Natural killer cell (primary cell): ENCODE measurements at regions not wholly inside any gene's neighbourhood (a gene's known extent, or its start where the extent isn't known, plus 50 kb on each side); places are given as distances from the start of the nearest gene placed in this dataset.

ENCODE experiments used
- ATAC-seq, 3 donors: fragments of 150-1000 bp in 2 of 3; fragments of 200-7000 bp in 1 of 3; cut with Tn5 transposase; 1 replicate in 1 of 3; 2 replicates in 2 of 3; pipeline ENCODE4 v1.10.0; 2021; ENCODE audit warnings: mild to moderate bottlenecking in 2 of 3, moderate library complexity in 2 of 3
- DNase-seq, 2 donors: peaks; one replicate each; pipeline versions ENCODE4 v3.0.0 to v3.0.0-alpha.2; 2013 to 2021; ENCODE audit warnings: mixed read lengths in 1 of 2
- H3K27ac ChIP-seq: one replicate; pipeline ENCODE4 v1.5.1; 2013; ENCODE audit warnings: mild to moderate bottlenecking, low read length
- H3K27me3 ChIP-seq: one replicate; pipeline ENCODE4 v1.6.1; 2013; ENCODE audit warnings: low read length; ENCODE audit not compliant: control insufficient read depth, insufficient read depth
- H3K36me3 ChIP-seq: one replicate; pipeline ENCODE4 v1.6.1; 2013; ENCODE audit warnings: low read length; ENCODE audit not compliant: control insufficient read depth, insufficient read depth
- H3K4me1 ChIP-seq: one replicate; pipeline ENCODE4 v1.6.1; 2013; ENCODE audit warnings: low read length; ENCODE audit not compliant: control insufficient read depth, insufficient read depth
- H3K4me3 ChIP-seq: one replicate; pipeline ENCODE4 v1.5.1; 2013; ENCODE audit warnings: low read length
- H3K9me3 ChIP-seq: one replicate; pipeline ENCODE4 v1.6.1; 2013; ENCODE audit warnings: low read length; ENCODE audit not compliant: control insufficient read depth, insufficient read depth
- H3K27ac Mint-ChIP-seq, 2 donors: one replicate each; pipeline ENCODE4 v1.8.0; 2022; ENCODE audit warnings: mild to moderate bottlenecking in 2 of 2, mixed read lengths in 2 of 2, moderate library complexity in 1 of 2
- H3K27me3 Mint-ChIP-seq, 2 donors: one replicate each; pipeline ENCODE4 v1.8.0; 2022; ENCODE audit warnings: low read depth in 2 of 2, mixed read lengths in 2 of 2
- H3K36me3 Mint-ChIP-seq: one replicate; pipeline ENCODE4 v1.8.0; 2022; ENCODE audit warnings: mixed read lengths
- H3K4me1 Mint-ChIP-seq, 2 donors: one replicate each; pipeline ENCODE4 v1.8.0; 2022; ENCODE audit warnings: mixed read lengths in 2 of 2
- H3K4me3 Mint-ChIP-seq: one replicate; pipeline ENCODE4 v1.8.0; 2022; ENCODE audit warnings: mild to moderate bottlenecking, moderate library complexity, mixed read lengths
- H3K9me3 Mint-ChIP-seq, 2 donors: one replicate each; pipeline ENCODE4 v1.8.0; 2022; ENCODE audit warnings: mixed read lengths in 2 of 2
- WGBS: methylation state at CpG from one replicate; pipeline ENCODE4 v1.1.7; 2013; ENCODE audit warnings: missing lambda C conversion rate; ENCODE audit not compliant: insufficient coverage; 5-methylcytosine and 5-hydroxymethylcytosine counted together
- intact Hi-C: fragments of 100-400 bp; cut with micrococcal nuclease; formaldehyde crosslinking; loops from one replicate; pipeline ENCODE4 v1.14.2; 2022
- TF ChIP-seq, protein P1 (sequence below): fragments of 200-600 bp; IDR thresholded peaks from one replicate; pipeline ENCODE4 v1.8.0; 2022; ENCODE audit warnings: antibody characterized with exemption

DNA sequence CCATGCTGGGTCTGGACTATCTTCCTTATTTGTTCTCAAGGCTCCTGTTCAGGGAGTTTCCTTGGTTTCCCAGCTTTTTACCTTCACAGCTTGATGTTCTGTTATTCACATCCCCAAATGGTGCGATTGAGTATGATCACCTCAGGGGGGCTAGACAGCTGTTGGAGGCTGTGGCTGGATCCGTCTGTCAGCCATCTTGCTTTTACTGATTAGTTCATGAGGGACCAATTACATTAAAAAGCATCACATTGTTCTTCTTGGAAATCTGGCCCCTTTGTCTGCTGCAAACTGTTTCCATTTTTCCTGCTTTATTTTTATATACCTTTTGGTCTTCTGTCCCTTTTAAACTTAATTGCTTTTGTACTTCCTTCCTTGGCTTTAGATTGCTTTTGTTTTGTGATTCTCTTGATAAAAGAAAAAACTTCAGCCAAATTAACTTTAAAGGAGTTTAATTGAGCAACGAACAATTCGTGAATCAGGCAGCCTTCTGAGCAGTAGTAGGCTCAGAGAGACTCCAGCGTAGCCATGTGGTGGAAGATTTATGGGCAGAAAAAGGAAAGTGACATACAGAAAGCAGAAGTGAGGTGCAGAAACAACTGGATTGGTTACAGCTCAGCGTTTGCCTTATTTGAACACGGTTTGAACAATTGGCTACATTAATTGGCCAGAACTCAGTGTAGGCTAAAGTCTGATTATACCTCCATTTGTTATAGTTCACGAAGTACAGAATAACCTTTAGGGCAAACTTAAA is 208.7 kb downstream of the AEBP2 start:
- Mint-ChIP-seq H3K27me3 (no peaks in the 10 kb centered on the region), H3K4me1 (peaks cover 0 to 7% of the 10 kb centered on the region in 2 donors), H3K9me3 (peaks cover 3% of the 10 kb centered on the region in 2 donors), H3K36me3 (peaks cover 10% of the 10 kb centered on the region), H3K27ac (no peak overlapping the region), H3K4me3 (no peak overlapping the region)
- 39% methylated on average over 7 of the region's 8 CpGs for WGBS
- no peak for DNase-seq
- Histone ChIP-seq H3K36me3 (no peaks in the 10 kb centered on the region), H3K9me3 (no peaks in the 10 kb centered on the region), H3K4me1 (no peaks in the 10 kb centered on the region), H3K27me3 (no peaks in the 10 kb centered on the region), H3K27ac (no peak overlapping the region), H3K4me3 (no peak overlapping the region)
- no peak for ATAC-seq
- intact Hi-C loops, result no loop called here
- TF ChIP-seq, protein P1, sequence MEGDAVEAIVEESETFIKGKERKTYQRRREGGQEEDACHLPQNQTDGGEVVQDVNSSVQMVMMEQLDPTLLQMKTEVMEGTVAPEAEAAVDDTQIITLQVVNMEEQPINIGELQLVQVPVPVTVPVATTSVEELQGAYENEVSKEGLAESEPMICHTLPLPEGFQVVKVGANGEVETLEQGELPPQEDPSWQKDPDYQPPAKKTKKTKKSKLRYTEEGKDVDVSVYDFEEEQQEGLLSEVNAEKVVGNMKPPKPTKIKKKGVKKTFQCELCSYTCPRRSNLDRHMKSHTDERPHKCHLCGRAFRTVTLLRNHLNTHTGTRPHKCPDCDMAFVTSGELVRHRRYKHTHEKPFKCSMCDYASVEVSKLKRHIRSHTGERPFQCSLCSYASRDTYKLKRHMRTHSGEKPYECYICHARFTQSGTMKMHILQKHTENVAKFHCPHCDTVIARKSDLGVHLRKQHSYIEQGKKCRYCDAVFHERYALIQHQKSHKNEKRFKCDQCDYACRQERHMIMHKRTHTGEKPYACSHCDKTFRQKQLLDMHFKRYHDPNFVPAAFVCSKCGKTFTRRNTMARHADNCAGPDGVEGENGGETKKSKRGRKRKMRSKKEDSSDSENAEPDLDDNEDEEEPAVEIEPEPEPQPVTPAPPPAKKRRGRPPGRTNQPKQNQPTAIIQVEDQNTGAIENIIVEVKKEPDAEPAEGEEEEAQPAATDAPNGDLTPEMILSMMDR, result no peak

DNA sequence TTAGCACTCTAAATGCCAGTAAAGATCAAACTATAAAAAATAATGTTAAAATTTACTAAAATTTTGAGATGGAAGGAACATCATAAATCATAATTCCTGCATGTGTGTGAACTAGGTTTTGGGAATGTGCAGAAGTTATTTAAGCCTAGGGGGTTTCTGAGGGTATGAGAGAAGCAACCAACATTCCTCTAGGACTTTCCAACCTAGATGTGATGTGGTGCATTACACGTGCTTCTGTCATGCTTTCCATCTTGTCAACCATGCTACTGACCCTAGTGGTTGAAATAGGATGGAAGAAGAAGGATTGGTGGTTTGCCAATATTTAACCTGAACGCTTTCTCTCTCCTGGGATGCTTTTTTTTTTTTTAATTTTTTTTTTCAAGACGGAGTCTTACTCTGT is 209.3 kb downstream of the AEBP2 start:
- H3K36me3 ChIP-seq, result no peaks in the 10 kb centered on the region
- no peak for ATAC-seq
- Mint-ChIP-seq H3K36me3 (peaks cover 10% of the 10 kb centered on the region), H3K4me1 (peaks cover 0 to 7% of the 10 kb centered on the region in 2 donors), H3K27me3 (no peaks in the 10 kb centered on the region), H3K4me3 (no peak overlapping the region), H3K27ac (no peak overlapping the region), H3K9me3 (peaks cover 3% of the 10 kb centered on the region in 2 donors)
- H3K4me1 ChIP-seq, result no peaks in the 10 kb centered on the region
- 92% methylated on average over 2 of the region's 3 CpGs for WGBS
- TF ChIP-seq, protein P1, result no peak
- H3K9me3 ChIP-seq, result no peaks in the 10 kb centered on the region
- H3K27ac ChIP-seq, result no peak overlapping the region
- no peak for DNase-seq
- H3K4me3 ChIP-seq, result no peak overlapping the region
- intact Hi-C loops, result no loop called here
- no peaks in the 10 kb centered on the region for H3K27me3 ChIP-seq

DNA sequence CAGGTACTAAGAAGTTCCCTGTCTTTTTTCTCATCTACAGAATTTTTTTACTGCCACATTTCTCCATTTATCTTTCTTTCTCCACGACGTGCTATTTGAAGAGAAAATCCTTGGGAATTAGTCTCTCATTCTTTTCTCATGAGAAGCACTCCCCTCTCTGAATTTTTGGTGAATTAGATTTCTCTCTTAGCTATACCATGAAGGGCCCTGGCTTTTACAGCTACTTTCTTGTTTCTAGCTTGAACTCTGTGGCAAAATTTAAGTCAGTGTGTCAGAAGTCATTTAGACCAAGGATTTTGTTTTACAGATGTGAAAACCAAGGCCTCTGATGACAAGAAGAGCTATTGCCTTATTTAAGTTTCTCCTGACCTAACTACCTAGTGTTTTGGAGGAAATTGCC is 213.1 kb downstream of the AEBP2 start:
- no peak overlapping the region for H3K27ac Mint-ChIP-seq
- Histone ChIP-seq H3K27ac (no peak overlapping the region), H3K36me3 (no peaks in the 10 kb centered on the region), H3K4me3 (no peak overlapping the region), H3K4me1 (no peaks in the 10 kb centered on the region), H3K27me3 (no peaks in the 10 kb centered on the region), H3K9me3 (no peaks in the 10 kb centered on the region)
- WGBS, result no CpG with 5 or more reads among the region's 2 CpGs
- ATAC-seq (no peak), DNase-seq (no peak)
- no peaks in the 10 kb centered on the region for H3K36me3 Mint-ChIP-seq
- H3K4me1 Mint-ChIP-seq, result peaks cover 0 to 7% of the 10 kb centered on the region in 2 donors
- no peak overlapping the region for H3K4me3 Mint-ChIP-seq
- no peaks in the 10 kb centered on the region for H3K27me3 Mint-ChIP-seq
- no peaks in the 10 kb centered on the region for H3K9me3 Mint-ChIP-seq
- TF ChIP-seq, protein P1, result no peak
- intact Hi-C loops, result no loop called here
